Epithelial cell of proximal tubule (primary cell): ENCODE measurements at regions not wholly inside any gene's neighbourhood (a gene's known extent, or its start where the extent isn't known, plus 50 kb on each side); places are given as distances from the start of the nearest gene placed in this dataset.

Experiments
- DNase-seq: peaks from one replicate; pipeline ENCODE4 v3.0.0-alpha.2; 2011; ENCODE audit warnings: low read depth
- H3K4me3 ChIP-seq: 2 replicates; pipeline ENCODE4 v1.5.1; 2011; ENCODE audit warnings: low read depth, mild to moderate bottlenecking, low read length
- CTCF ChIP-seq: conservative IDR thresholded peaks from 2 replicates; pipeline ENCODE4 v1.5.1; 2012; ENCODE audit warnings: low read depth, mild to moderate bottlenecking, low read length

GRCh38 chr6:20331042-20331441 is 70.6 kb upstream of the E2F3 start:
- H3K4me3 ChIP-seq: no peak overlapping the region
- no peak for DNase-seq
- TF ChIP-seq CTCF: no peak

DNA sequence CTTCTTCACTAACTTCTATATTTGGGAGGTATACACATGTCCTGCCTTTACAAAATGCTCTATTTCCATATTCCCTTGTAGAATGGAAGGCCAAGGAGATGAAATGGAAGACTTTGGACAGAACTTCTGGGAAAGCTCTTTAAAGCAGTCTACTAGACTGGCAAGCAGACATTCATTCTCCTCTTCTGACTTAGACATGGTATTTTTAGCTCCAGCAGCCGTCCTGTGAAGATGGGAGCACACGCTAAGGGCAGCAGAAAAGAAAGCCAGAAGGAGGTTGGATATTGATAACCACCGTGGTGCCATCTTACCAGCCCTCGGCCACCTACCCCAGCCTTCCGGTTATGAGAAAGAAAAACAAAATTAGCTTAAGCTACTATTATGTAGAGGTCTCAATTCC is 70.1 kb upstream of the E2F3 start:
- H3K4me3 ChIP-seq: no peak overlapping the region
- TF ChIP-seq CTCF: no peak
- DNase-seq: no peak

DNA sequence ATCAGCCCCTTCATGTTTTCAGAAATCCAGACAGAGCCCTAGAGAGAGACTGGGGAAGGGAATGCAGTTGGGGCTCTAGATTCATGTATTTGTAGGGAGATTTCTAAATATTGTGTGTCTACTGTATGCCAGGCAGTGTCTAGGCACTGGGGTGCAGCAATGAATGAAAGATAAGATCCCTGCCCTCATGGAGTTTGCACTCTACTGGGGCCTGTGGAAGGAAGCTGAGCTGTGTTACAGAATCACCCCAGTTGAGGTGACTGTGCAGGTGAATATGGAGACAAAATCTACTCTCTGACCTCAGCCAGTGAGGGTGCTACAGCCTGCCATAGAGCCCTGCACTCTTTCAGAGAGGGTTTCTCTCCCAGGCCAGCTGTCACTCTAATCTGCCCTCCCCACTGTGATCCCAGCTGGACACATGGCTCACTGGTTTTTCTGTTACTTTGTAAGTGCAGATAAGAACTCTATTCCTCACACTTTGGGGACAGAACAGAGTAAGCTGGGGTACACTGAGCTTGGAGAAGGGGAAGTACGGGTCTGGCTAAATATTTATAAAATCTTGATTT is 69.2 kb upstream of the E2F3 start:
- no peak overlapping the region for H3K4me3 ChIP-seq
- no peak for TF ChIP-seq CTCF
- no peak for DNase-seq

DNA sequence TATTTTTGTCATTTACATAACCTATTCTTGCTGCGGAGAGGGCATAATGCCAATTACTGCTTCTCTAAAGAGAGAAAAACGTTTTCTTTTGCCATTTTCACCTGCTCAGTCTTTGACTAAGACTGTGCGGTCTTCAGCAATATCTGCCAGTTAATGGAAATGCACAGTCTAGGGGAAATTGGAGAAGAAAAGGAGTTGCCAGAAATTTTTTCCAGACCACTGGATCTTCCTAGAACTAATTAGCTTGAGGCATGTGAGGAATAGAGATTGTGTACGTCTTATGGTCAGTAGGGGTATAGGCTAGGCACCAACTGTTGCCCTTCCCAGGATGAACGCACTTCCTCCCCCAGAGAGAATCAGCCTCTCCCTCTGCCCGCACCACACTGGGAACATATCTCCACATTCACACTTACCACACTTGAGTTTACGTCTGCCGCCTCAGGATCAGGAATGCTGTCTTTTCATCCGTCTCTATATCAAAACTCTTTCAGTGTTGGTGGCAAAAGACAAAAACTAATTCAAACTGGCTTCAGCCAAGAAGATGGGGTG is 67.9 kb upstream of the E2F3 start:
- H3K4me3 ChIP-seq: no peak overlapping the region
- no peak for DNase-seq
- TF ChIP-seq CTCF: no peak

- no peak for DNase-seq
- H3K4me3 ChIP-seq: no peak overlapping the region
- no peak for TF ChIP-seq CTCF
These were observed 67.3 kb upstream of the E2F3 start for GRCh38 chr6:20334334-20334733.

DNA sequence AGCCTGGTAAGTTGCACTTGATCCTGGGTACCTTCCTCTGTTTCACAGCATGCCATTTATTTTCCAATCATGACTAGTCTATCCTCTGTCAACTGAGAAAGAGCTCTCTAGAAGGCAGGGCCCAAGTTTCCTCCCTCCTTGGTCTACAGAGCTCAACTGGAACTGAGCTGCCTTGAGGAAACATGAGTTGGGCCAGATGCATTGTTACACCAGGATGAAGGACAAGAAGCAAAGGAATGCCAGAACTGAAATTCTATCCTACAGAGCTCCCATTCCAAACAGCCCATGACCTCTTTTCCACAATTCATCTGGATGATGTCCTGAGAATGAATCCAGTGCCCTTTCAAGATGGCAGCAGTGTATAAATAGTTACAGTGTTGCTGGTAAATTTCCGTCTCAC is 66.7 kb upstream of the E2F3 start:
- DNase-seq: no peak
- no peak for TF ChIP-seq CTCF

DNA sequence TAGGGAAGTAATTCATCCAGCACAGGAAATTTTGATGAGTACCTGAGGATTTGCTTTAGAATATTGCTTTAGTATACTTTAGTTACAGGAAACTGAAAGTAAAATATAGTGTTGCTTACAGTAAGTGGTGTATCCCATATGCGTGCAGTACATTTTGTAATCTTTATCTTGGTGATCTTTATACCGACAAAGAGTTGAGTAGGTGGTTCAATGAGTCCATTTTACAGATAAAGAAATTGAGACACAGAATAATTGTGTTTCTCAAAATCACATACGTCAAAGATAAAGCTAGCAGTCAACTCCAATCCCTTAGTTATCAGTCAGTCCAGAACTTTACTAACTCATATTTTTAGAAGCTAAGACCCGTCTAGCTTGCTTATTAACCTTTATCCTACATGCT is 65.8 kb upstream of the E2F3 start:
- no peak for DNase-seq
- no peak for TF ChIP-seq CTCF
- H3K4me3 ChIP-seq: no peak overlapping the region

More for the DNA sequence above, 66.7 kb upstream of the E2F3 start:
- H3K4me3 ChIP-seq: no peak overlapping the region
